NCI-H1417 (cell line): ENCODE measurements at regions not wholly inside any gene's neighbourhood (a gene's known extent, or its start where the extent isn't known, plus 50 kb on each side); places are given as distances from the start of the nearest gene placed in this dataset.

Experiments
- DNase-seq, 3 experiments: peaks; one replicate each; lab custom pipeline; 2025; lab: John Stamatoyannopoulos, UW

DNA sequence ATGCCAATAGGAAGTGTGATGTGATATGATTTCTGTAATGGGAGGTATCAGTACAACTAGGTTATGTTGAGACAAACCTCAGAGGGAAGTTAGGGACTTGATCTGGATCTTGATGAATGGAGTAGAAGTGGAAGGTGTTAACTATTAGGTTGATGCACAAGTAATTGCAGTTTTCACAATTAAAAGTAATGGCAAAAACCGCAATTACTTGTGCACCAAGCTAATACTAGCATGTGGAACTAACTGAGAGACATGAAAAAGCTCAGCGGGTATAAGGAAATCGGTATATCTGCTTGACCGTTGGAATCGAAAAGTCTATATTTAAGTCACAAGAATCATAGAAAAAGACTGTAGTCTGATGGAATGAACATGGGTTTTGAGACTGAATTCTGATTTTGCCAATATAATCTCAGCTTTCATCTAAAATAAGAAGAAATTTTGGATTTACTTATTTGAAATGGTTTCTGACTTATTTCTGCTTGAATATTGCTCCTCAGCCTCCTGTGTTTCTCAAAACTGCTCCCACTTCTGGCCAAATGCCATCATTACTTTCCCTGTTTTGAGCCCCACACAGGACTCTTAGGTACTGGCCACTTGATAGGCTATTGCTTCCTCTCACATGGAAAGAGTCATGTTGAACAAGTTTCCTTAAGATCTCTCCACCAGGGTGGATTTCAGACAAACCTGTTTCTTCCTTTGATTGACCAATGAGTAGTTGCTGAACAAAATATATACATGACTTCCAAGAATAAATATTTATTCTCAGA, 271.5 kb upstream of the COL8A1 start:
- DNase-seq = peak in 1 of 3 experiments; percentile 8

DNA sequence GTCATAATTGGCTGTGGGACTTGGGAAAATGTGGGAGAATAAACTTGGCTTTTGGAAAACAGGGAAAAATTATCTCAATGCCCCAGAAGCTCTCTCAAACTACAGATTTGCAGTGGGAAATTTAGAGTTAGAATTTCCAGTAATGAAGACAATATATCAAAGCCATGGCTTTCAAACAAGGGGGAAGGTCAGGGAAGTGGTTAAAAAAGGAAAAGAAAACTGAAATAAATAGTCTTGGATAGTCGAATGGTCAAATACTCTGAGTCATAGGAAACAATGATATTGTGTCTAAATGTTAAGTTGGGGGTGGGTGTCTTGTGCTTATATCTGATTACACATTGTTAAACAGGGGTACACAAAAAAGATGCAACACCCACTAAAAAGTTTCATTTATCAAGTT, 272.4 kb upstream of the COL8A1 start:
- DNase-seq = no peak

DNA sequence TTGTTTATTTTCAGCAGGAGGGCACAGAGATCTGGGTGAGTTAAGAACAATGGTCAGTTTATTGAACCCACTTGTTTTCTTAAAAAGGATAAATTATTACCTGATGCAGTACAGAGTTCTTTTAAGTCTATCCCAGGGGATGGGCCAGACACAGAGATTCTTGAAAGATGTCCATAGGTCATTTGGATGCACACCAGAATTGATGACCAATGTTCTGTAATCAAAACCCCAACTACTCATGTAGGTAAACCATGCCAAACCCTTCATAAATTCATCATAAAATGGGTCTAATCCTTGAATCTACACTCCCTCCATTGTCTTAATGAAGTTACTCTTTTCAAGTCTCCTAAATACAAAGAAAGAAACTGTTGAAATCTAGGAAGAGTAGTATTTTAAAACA, 273.0 kb upstream of the COL8A1 start:
- no peak for DNase-seq

DNA sequence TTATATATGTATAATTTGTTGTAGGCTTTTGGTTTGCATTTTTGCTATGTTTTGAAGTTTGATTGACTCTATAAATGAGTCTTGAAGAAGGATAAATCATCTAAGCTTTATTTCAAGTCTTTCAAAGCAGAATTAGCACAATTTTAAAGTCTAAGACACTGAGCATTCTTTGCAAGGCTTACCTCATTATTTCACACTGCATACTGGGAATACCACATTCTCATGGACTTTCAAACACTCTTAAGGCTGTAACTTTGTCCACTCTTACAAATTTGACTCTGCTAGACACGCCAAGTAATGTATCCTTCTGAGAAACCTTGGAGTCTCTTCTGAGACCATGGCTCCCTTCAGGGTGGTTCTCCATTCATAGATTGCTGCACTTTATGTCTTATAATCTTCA, 281.3 kb upstream of the COL8A1 start:
- no peak for DNase-seq

DNA sequence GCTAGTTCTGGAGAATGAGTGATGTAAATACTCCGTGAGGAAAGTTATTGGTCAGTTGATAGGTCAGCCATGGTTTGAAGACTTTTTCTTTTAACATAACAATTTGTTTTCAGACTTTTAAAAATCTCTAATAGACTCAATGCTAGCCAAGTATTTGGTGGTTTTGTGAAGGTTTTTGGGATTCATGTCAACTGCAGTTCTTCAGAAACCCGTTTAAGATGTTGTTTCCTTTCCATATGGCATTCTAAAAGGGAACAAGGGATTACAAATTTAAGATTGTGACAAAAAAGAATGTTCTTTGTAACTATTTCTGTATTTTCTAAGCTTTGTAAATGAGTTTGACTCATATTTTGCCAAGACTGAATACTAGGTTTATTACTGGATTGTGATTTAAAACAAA, 281.7 kb upstream of the COL8A1 start:
- no peak for DNase-seq

DNA sequence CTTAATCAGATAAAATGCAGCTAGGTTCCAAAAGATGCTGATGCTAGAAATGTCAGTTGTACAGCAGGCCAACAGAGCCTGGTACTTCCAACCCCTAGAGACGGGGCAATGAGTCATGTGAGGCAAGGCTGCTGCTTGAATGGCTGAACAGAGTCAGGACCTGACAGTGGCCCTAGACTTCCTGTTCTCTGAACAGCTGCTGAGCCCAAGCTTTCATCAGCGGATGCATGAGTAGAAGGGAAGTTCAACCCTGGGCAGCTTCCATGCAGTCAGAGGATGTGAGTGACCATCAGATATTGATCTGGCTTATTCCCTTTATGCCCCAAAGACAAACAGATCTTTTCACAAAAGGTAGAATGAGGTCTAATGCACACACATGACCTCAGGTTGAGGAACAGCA, 282.9 kb upstream of the COL8A1 start:
- DNase-seq = no peak

DNA sequence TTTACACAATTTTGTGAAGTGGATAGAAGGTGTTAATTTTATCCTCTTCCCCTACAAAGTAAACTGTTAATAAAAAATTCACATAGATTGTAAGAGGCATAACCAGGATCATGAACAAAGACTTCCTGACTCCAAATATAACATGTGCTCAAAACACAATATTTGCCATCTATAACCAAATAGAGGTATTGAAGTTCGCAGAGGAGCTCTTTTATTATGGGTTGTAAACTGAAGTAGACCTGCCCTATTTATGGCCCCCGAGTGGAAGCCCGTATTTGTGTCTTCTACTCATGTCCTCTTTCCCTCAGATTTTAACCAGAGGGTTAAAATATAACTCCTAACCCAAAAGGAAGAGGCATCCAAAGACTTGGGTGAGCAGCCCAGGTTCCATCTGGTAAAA, 285.6 kb upstream of the COL8A1 start:
- DNase-seq = no peak

DNA sequence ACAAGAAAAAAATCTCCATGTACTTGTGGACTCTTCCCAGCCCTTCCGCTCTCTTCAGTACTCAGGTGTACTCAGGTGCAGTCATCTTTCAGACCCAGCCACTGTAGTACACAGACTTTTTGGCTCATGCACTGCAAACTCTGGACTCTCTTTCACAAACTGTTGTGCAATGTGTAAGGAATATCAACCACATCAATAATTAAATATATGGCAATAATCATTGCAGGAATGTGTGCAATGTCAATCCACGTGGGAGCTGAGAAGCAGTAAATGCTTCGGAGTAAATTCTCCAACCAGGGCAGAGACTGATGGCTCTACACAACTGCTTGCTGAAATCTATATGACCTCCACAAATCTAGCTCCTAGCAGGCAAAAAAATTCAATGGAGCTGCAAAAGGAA, 287.3 kb upstream of the COL8A1 start:
- no peak for DNase-seq

DNA sequence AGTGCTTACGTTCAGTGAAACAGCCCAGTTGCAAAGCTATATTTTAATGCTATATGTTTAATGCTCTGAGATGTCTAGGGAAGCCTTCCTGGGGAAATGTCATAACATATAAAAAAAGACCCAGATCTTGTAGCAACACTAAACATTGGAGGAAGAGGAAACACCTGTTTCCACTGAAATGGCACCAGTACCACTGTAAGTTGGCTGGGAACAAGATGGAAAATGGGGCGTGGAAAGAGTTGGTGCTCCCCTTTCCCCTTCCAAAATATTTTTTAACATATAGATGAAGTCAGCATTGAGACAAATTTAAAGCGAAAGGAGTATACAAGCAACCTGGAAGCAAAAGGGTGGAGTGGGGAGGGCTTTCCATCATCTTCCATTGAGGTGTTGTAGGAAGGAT, 289.9 kb upstream of the COL8A1 start:
- DNase-seq = no peak

DNA sequence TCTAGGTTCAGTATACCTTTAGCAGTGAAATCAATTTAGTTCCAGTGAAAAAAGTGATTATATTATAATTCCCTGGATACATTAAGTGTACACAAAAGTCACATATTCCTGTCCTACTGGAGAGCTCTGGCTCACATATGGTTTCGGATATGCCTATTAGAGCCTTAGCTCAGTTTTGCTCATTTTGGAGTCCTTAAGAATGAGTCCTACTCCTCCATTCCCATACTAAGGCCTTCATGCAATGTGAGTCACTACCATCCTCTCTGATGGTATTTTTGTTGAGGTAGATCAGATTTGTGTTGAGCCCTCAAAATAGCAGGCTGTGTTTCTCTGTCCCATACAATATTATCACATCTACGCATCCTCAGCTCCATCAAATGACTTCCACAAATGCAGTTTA, 294.2 kb upstream of the COL8A1 start:
- no peak for DNase-seq

DNA sequence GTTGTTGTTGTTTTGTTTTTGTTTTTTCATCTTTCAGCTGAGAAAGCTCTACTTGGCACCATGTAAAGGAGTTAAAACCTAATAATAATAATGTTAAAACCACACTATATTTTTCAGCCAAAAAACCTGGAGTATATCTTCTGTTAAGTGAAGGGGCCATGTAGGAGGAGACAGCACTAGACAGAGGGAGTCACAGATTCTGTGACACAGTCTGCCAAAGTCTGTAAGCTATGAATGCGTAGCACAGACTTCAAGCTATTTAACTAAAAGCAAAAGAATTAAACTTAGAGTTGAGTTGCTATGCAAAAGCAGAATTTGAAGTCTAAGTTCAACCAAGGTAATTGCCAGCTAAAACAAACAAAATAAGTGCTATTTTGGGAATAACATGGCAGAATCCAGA, 296.0 kb upstream of the COL8A1 start:
- no peak for DNase-seq

DNA sequence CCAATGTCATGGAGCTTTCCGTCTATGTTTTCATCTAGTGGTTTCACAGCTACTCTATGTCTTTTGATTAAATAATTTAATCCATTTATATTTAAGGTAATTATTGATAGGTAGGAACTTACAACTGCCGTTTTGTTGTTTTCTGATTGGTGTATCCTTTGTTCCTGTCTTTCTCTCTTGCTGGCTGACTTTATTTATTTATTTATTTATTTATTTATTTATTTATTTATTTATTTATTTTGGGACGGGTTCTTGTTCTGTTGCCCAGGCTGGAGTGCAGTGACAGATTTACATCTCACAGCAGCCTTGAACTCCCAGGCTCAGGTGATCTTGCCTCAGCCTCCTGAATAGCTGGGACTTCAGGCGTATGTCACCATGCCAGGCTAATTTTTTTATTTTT, 299.2 kb upstream of the COL8A1 start:
- no peak for DNase-seq

DNA sequence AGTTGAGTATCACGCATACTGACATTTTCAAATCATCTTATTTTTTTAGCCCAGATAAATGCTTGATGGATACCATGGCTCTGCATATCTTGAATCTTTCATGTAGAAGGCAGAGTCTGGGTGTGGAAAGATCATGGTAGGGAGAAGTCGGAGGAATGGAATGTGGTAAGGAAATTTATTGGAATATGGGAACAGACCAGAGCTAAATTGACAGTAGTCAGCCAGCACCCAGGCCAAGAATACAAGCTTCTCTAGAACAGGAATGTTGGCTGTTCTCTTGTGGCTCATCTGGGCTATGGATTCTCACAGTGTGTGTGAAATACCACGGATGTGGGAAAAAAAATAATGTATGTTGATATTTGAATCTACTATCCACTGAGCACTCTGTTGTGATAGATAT, 305.7 kb upstream of the COL8A1 start:
- DNase-seq = no peak

DNA sequence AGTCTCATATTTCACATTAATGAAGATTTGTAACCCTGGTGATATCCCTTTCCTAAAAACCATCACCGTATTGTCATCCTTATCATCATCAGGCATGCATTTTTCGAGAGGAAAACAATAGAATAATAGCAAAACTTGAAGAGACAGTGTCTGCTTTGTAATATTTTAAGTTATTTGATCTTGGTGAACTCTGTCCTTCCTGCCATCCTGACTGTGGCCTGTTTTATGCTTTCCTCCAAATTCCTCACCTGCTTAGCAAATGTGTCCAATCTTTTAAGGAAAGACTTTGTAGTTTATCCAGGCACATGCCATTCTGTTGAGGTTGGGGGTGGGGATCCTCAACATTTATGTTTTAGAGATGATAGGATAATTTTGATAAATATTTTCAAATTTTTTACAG, 306.1 kb upstream of the COL8A1 start:
- no peak for DNase-seq

DNA sequence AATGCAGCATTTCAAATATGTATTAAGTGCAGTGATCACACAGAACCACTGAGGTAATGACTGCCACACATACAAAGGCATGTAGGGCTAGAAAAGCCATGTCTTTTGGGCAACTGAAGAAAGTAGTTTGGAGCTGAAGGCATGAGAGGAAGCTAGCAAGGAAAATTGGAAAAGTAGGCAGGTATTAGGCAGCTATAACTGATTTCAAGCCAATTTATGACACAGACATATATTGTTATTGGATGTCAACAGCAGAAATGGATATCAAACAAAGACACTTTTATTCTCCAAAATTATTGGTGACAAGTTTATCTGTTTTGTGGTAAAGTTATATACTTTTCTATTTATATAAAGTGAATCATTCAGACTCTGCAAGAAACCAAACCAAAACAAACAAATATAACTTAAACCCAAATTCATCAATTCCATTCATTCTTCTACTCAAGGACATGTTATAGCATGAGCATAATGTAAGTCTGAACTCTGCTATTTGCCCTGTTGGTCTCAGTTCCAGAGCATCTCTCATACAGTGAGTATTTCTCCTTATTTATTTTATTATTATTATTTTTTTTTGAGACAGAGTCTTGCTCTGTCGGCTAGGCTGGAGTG, 307.4 kb upstream of the COL8A1 start:
- DNase-seq = no peak

DNA sequence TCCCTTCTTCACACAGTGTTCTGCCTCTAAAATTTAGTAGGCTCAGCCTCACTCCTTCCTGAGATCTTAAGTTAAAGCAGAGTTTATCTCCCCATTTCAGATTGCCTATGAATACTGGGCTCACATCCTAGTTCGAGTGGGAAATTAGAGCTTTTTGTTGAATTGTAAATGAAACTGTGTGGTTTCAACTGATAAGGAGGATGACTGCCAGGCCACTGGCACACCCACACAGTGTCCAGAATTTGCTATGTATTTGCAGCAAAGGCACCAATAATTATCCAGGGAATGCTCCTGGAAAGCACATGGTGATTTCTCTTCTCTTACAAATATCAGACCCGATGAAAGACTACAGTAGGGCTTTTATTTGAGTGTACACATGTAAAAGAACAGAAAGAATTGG, 308.1 kb upstream of the COL8A1 start:
- DNase-seq = no peak

DNA sequence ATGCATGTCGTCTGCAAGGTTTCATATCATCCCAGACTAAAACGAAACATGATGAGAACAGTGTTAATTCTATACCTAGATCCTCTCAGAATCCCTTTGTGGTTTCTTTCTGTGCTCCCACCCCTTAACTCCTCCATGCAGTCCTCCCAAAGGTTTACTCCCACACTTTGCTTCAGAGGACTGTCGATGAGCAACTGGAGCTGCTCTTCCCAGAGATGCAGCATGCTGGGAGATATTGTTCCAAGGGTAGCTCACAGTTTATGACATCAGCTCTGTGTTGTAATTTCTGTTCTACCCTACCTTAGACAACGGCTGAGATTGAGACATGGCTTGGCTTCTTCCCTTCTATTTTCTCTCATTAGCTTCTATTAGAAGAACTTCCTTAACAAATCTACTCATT, 313.0 kb upstream of the COL8A1 start:
- no peak for DNase-seq

DNA sequence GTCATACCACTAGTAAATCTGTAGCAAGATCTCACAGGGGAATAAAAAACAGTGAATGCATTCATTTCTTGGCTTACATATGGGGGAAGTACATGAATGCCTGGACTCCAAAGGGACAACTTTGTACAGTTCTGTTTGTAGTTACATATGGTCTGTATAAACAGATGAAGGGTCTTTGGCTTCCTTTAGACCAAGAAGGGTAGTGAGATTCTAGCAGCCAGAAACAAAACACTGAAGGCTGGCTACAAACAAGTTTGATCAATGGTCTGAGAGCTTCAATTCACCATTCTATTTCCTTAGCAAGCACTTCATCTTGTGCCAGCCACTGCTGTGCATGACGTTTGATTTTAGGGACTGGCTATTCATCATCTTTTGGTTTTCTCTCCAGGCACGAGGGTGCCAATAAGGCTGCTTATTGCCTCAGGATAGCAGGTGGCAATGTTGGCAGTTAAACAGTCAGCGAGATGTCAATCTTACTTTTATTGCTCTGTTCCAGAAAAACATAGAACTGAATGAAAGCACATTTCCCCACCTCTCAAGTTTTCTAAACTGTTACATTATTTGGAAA, 313.7 kb upstream of the COL8A1 start:
- DNase-seq = peak in 1 of 3 experiments; percentile 8

DNA sequence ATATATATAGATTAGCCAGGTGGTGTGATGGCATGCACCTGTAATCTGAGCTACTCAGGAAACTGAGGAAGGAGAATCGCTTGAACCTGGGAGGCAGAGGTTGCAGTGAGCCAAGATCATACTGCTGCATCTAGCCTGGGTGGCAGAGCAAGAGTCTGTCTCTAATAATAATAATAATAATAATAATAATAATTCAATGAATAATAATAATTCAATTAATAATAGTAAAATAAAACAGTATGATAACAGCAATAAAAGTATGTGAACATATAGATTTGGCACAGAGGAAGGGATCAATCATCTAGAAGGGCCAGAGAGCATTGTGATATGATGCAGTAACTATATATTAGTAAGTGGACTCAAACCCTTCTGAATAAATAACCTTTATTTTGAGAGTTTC, 314.5 kb upstream of the COL8A1 start:
- DNase-seq = no peak

DNA sequence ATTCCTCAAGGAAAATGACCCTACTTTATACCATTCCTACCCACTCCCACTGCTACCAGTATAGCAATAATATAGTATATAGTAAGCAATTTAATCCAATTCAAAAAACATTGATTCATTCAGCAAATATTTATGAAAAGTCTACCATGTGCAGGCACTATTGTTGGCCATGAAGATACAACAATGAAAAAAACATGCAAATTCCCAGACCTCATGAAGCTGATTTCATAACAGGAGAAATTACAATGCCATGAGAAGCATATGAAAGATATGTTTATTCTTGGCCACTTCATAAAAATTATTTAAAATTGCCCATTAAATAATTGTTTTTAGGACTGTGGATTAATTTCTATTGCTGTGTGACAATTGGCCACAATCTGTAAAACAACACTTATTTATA, 315.8 kb upstream of the COL8A1 start:
- DNase-seq = no peak

DNA sequence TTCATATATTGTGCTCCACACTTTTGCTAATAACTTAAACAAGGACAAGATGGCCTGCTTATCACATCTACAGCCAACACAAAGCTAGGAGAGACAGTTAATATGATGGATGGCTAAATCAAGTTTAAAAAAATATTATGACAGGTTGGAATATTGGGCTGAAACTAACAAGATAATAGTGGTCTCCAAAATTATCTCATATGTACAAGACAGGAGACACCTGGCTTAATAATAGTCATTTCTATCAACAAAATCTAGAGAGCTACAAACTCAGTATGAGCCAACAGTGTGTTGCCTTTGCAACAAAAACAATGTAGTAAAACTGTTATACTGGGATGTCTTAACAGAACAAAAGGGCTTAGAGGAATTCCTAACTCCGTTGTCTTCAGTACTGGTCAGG, 317.1 kb upstream of the COL8A1 start:
- DNase-seq = no peak

DNA sequence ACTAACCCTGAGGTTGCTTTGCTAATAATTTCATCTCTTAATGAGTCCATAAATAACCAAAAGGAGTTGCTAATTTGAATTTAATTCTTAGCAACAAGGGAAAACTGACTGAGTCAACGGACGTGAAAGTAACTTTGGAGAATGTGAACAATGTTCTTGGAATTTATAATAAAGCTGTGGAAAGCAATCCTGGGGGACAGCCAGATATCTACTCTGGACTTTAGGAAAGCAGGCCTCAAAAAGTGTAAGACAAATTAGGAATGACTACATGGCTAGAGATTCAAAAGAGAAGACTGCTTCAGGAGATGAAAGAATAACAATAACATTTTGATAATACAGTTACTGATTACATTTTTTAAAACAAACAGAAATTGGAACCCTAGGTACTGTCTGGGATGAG, 318.4 kb upstream of the COL8A1 start:
- DNase-seq = no peak

DNA sequence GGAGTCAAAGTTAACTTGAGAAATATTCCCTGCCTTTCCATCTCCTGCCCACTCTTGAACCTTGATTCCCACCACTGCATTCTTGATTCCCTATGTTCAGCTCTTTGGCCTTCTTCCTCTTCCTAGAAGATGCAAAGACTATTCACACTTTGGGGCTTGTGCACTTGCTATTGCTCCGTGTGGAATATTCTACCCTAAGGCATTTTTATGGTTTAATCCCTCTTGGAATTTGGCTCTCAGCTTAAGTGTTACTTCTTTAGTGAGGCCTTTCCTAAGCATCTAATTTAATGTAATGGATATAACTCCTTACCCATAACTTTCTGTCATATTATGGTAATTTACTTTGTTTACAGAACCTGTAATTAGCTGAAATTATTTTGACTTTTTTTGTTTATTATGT, 318.9 kb upstream of the COL8A1 start:
- no peak for DNase-seq

DNA sequence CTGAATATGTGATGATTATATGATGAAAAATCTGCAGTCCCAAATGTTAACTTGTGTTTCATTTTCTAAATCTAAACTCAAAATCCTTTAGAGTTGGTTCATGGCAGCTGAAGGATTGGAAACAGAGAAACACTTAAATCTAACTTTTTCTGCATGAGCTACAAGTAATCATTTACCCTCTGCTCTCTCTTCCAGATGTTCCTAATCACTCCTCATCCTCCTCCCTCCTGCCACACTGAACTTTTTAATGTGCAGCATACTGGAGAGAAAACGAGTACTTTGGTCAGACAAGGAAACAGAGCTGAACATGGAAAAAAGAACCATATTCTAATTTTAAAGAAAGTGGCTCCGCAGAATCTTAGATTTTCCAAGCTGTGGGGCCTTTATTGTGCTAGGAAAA, 321.2 kb upstream of the COL8A1 start:
- no peak for DNase-seq
